GM12865 (cell line): ENCODE measurements at regions not wholly inside any gene's neighbourhood (a gene's known extent, or its start where the extent isn't known, plus 50 kb on each side); places are given as distances from the start of the nearest gene placed in this dataset.

Experiments
- DNase-seq: peaks from one replicate; pipeline ENCODE4 v3.0.0; 2010; ENCODE audit warnings: low read depth
- H3K4me3 ChIP-seq: 2 replicates; pipeline ENCODE4 v1.5.1; 2011; ENCODE audit warnings: mild to moderate bottlenecking, low read depth, low read length, control low read depth
- TF ChIP-seq, protein P1 (sequence below): IDR thresholded peaks from 2 replicates; pipeline ENCODE4 v1.5.1; 2011; ENCODE audit warnings: low read length, control low read depth, low read depth, inconsistent platforms; ENCODE audit not compliant: insufficient read depth; ENCODE audit errors: missing control alignments

GRCh38 chr2:129318581-129319421 is 660.7 kb upstream of the RAB6C start:
- no peak for DNase-seq
- no peak overlapping the region for H3K4me3 ChIP-seq
- TF ChIP-seq, protein P1, sequence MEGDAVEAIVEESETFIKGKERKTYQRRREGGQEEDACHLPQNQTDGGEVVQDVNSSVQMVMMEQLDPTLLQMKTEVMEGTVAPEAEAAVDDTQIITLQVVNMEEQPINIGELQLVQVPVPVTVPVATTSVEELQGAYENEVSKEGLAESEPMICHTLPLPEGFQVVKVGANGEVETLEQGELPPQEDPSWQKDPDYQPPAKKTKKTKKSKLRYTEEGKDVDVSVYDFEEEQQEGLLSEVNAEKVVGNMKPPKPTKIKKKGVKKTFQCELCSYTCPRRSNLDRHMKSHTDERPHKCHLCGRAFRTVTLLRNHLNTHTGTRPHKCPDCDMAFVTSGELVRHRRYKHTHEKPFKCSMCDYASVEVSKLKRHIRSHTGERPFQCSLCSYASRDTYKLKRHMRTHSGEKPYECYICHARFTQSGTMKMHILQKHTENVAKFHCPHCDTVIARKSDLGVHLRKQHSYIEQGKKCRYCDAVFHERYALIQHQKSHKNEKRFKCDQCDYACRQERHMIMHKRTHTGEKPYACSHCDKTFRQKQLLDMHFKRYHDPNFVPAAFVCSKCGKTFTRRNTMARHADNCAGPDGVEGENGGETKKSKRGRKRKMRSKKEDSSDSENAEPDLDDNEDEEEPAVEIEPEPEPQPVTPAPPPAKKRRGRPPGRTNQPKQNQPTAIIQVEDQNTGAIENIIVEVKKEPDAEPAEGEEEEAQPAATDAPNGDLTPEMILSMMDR = no peak

GRCh38 chr2:129319422-129319717 is 660.1 kb upstream of the RAB6C start:
- DNase-seq = no peak
- H3K4me3 ChIP-seq = no peak overlapping the region
- TF ChIP-seq, protein P1 = no peak

DNA sequence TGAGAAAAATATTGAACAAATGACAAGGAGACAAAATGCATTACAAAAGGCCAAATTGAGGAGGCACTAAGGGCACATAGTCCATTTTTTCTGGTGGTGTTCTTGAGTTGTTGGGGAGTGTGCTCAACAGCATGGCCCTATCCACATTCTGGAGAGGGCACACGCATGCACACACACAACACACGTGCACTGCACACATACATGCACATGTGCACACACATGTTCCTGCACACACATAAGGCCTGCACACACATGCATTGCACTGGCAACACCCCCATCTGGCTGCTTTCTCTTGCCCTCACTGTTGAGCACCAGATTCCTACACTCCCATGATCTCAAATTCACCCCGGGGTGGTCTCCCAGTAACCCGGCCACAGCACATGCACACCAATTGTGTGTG is 659.2 kb upstream of the RAB6C start:
- DNase-seq = no peak
- no peak overlapping the region for H3K4me3 ChIP-seq
- TF ChIP-seq, protein P1 = no peak

DNA sequence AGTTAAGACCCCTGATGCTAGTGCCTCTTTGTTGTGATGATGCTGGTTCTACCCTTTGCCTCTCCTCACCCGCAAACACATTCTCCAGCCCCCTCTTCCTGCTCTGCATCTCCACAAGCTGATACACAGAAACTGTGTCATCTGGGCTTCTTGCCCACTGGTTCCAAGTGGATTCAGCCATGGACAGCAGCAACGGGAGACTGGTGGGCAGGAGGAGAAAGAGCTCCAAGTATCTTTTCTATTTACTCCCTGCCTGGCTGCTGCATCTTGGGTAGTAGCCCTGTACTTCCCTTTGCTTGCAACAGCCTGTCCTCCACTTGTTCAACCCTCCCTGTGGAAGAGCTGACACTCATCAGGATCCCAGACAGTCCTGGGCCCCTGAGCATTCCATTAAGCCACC is 655.1 kb upstream of the RAB6C start:
- DNase-seq = no peak
- TF ChIP-seq, protein P1 = no peak
- H3K4me3 ChIP-seq = no peak overlapping the region

- no peak for DNase-seq
- TF ChIP-seq, protein P1 = no peak
- H3K4me3 ChIP-seq = no peak overlapping the region
Measured at GRCh38 chr2:129325151-129325550, 654.3 kb upstream of the RAB6C start.

DNA sequence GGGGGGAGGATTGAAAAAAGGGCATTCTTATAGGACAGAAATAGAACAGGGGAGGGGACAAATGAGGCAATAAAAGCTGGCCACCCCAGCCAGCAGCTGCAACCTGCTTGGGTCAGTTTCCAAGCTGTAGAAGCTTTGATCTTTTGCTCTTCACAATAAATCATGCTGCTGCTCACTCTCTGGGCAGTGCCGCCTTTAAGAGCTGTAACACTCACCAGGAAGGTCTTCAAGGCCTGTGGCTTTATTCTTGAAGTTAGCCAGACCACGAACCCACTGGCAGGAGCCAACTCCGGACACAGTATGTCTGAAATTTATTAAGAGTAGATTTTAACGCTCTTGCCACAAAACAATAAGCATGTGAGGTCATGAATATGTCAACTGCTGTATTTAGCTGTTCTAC is 649.9 kb upstream of the RAB6C start:
- no peak for DNase-seq
- TF ChIP-seq, protein P1 = no peak
- no peak overlapping the region for H3K4me3 ChIP-seq

DNA sequence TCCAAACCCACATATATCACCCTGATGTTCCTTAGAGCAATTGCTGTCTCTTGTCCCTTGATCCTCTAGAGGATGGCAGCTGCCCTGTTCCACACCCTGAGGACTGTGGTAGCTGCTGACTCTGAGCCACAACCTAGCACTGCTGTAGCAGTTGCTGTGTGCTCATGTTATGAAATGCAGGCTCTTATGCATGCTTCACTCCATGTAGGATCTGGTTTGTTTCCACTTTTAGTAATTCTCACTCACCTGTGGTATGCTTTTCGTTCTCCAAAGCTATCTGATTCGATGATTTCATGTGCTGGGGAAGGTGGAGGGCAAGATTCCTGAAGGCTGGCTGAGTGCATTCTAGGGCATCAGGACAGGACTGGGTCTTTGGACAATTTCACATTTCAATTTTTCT is 649.0 kb upstream of the RAB6C start:
- no peak for DNase-seq
- TF ChIP-seq, protein P1 = no peak
- no peak overlapping the region for H3K4me3 ChIP-seq
